ENCODE measurements at regions not wholly inside any gene's neighbourhood (a gene's known extent, or its start where the extent isn't known, plus 50 kb on each side); places are given as distances from the start of the nearest gene placed in this dataset.

- H3K27ac ChIP-seq = no peak overlapping the region
- peaks cover 0 to 8% of the 10 kb centered on the region in 2 experiments for H3K4me1 ChIP-seq (ENCODE audit: control insufficient read depth in 1 of 2, insufficient read depth in 1 of 2, low read depth in 1 of 2, low read length in 1 of 2)
- no peaks in the 10 kb centered on the region for H3K9me3 ChIP-seq
- no peak for TF ChIP-seq CTCF (IDR thresholded peaks at IDR 0.05)
- H3K27me3 ChIP-seq = no peaks in the 10 kb centered on the region
- H3K36me3 ChIP-seq = no peaks in the 10 kb centered on the region
- no peak overlapping the region for H3K4me3 ChIP-seq (ENCODE audit: low read depth in 1 of 2, low read length in 1 of 2)
These were observed 94.0 kb upstream of the ITGA6 start for GRCh38 chr2:172333235-172333977.

- Histone ChIP-seq H3K4me1 (ENCODE audit: control insufficient read depth in 1 of 2, insufficient read depth in 1 of 2, low read depth in 1 of 2, low read length in 1 of 2) (peaks cover 0 to 8% of the 10 kb centered on the region in 2 experiments), H3K4me3 (ENCODE audit: low read depth in 1 of 2, low read length in 1 of 2) (no peak overlapping the region), H3K9me3 (no peaks in the 10 kb centered on the region), H3K36me3 (no peaks in the 10 kb centered on the region), H3K27ac (no peak overlapping the region), H3K27me3 (no peaks in the 10 kb centered on the region)
- no peak for TF ChIP-seq CTCF (IDR thresholded peaks at IDR 0.05)
These were observed 93.4 kb upstream of the ITGA6 start for GRCh38 chr2:172333978-172334330.

GRCh38 chr2:172334988-172335387, 92.4 kb upstream of the ITGA6 start:
- Histone ChIP-seq H3K4me1 (ENCODE audit: control insufficient read depth in 1 of 2, insufficient read depth in 1 of 2, low read depth in 1 of 2, low read length in 1 of 2) (peaks cover 4 to 11% of the 10 kb centered on the region in 2 experiments), H3K4me3 (ENCODE audit: low read depth in 1 of 2, low read length in 1 of 2) (no peak overlapping the region), H3K27me3 (no peaks in the 10 kb centered on the region), H3K27ac (no peak overlapping the region), H3K9me3 (no peaks in the 10 kb centered on the region), H3K36me3 (no peaks in the 10 kb centered on the region)
- no peak for TF ChIP-seq CTCF (IDR thresholded peaks at IDR 0.05)

GRCh38 chr2:172335736-172336135, 91.7 kb upstream of the ITGA6 start:
- no peak for TF ChIP-seq CTCF (IDR thresholded peaks at IDR 0.05)
- H3K4me3 ChIP-seq (ENCODE audit: low read depth in 1 of 2, low read length in 1 of 2) = no peak overlapping the region

GRCh38 chr2:172336681-172337080, 90.7 kb upstream of the ITGA6 start:
- Histone ChIP-seq H3K27ac (no peak overlapping the region), H3K27me3 (no peaks in the 10 kb centered on the region), H3K4me3 (ENCODE audit: low read depth in 1 of 2, low read length in 1 of 2) (no peak overlapping the region), H3K4me1 (ENCODE audit: control insufficient read depth in 1 of 2, insufficient read depth in 1 of 2, low read depth in 1 of 2, low read length in 1 of 2) (peaks cover 7% of the 10 kb centered on the region in 2 experiments), H3K36me3 (no peaks in the 10 kb centered on the region), H3K9me3 (no peaks in the 10 kb centered on the region)
- no peak for TF ChIP-seq CTCF (IDR thresholded peaks at IDR 0.05)

More at GRCh38 chr2:172335736-172336135, 91.7 kb upstream of the ITGA6 start:
- no peaks in the 10 kb centered on the region for H3K36me3 ChIP-seq
- no peaks in the 10 kb centered on the region for H3K9me3 ChIP-seq
- H3K27me3 ChIP-seq = no peaks in the 10 kb centered on the region
- H3K4me1 ChIP-seq (ENCODE audit: control insufficient read depth in 1 of 2, insufficient read depth in 1 of 2, low read depth in 1 of 2, low read length in 1 of 2) = peaks cover 7% of the 10 kb centered on the region in 2 experiments
- H3K27ac ChIP-seq = no peak overlapping the region

Measured in neutrophil (primary cell).